ENCODE measurements at regions not wholly inside any gene's neighbourhood (a gene's known extent, or its start where the extent isn't known, plus 50 kb on each side); places are given as distances from the start of the nearest gene placed in this dataset.

DNA sequence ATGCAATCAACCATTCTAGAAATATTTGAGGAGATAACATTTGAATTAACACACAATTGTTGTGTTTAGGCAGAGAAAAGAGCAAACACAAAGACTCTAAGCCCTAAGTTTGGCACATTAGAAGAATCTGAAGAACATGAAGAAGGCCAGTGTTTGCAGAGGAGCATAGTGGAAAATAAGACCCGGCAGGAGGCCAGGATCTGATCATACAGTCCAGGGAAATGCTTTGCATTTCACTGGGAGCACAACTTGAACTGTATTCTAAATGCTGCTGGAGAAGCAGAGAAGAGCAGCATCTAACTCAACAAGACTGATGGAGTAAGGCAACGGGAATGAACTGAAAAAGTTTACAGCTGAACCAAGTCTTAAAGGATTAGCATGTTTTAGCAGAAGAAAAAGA, 463.4 kb downstream of the ZNF608 start:
- TF ChIP-seq, protein P1, sequence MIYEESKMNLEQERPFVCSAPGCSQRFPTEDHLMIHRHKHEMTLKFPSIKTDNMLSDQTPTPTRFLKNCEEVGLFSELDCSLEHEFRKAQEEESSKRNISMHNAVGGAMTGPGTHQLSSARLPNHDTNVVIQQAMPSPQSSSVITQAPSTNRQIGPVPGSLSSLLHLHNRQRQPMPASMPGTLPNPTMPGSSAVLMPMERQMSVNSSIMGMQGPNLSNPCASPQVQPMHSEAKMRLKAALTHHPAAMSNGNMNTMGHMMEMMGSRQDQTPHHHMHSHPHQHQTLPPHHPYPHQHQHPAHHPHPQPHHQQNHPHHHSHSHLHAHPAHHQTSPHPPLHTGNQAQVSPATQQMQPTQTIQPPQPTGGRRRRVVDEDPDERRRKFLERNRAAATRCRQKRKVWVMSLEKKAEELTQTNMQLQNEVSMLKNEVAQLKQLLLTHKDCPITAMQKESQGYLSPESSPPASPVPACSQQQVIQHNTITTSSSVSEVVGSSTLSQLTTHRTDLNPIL (CRISPR knock-in tag; IDR thresholded peaks at IDR 0.05; ENCODE audit: low read depth) = no peak
- TF ChIP-seq, protein P2, sequence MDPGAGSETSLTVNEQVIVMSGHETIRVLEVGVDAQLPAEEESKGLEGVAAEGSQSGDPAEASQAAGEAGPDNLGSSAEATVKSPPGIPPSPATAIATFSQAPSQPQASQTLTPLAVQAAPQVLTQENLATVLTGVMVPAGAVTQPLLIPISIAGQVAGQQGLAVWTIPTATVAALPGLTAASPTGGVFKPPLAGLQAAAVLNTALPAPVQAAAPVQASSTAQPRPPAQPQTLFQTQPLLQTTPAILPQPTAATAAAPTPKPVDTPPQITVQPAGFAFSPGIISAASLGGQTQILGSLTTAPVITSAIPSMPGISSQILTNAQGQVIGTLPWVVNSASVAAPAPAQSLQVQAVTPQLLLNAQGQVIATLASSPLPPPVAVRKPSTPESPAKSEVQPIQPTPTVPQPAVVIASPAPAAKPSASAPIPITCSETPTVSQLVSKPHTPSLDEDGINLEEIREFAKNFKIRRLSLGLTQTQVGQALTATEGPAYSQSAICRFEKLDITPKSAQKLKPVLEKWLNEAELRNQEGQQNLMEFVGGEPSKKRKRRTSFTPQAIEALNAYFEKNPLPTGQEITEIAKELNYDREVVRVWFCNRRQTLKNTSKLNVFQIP (CRISPR knock-in tag; IDR thresholded peaks at IDR 0.05; ENCODE audit: borderline replicate concordance, low read depth) = no peak
